DMS53 treated with DMSO at 0.1 percent for 48 hours (cell line): ENCODE measurements at regions not wholly inside any gene's neighbourhood (a gene's known extent, or its start where the extent isn't known, plus 50 kb on each side); places are given as distances from the start of the nearest gene placed in this dataset.
"Not testable (repeated sequence)": the region's sequence is repeated elsewhere in the genome, so short reads cannot be mapped to it uniquely, and the experiment has no call there.

Source experiments
- DNase-seq: peaks from one replicate; lab custom pipeline; 2025; ENCODE audit not compliant: unreplicated experiment; lab: John Stamatoyannopoulos, UW

- no peak for DNase-seq
Observed at GRCh38 chr5:50898966-50899365, 232.5 kb downstream of the PARP8 start.

GRCh38 chr5:50900952-50901510 is 234.6 kb downstream of the PARP8 start:
- no peak for DNase-seq

DNA sequence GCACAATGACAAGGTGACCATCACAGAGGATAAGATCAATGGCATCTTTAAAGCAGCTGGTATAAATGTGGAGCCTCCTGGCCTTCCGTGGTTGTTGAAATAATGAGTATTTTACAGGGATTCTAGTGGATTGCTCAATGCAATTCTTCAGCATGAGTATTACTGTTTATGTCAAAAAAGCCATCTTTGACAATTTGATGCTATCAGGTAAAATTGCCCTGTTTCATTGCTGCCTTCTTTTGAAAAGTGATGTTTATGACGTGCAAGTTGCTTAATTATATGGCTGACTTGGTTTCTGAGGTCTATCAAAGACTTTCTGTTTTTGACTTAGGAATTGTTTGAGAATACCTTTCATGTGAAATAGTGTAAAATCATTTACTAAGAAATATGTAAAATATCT is 237.2 kb downstream of the PARP8 start:
- DNase-seq = no peak

GRCh38 chr5:50905996-50906570 is 239.6 kb downstream of the PARP8 start:
- no peak for DNase-seq

- DNase-seq = not testable (repeated sequence)
Observed at GRCh38 chr5:50920160-50920559, 253.7 kb downstream of the PARP8 start.

- no peak for DNase-seq
Observed at GRCh38 chr5:50921366-50922133, 255.1 kb downstream of the PARP8 start.

- not testable (repeated sequence) for DNase-seq
Observed at GRCh38 chr5:50922134-50922941, 255.9 kb downstream of the PARP8 start.

GRCh38 chr5:50922942-50923767 is 256.7 kb downstream of the PARP8 start:
- DNase-seq = peak; percentile 61

- DNase-seq = no peak
Observed at GRCh38 chr5:50923768-50924494, 257.5 kb downstream of the PARP8 start.

GRCh38 chr5:50927953-50928352 is 261.5 kb downstream of the PARP8 start:
- DNase-seq = no peak

DNA sequence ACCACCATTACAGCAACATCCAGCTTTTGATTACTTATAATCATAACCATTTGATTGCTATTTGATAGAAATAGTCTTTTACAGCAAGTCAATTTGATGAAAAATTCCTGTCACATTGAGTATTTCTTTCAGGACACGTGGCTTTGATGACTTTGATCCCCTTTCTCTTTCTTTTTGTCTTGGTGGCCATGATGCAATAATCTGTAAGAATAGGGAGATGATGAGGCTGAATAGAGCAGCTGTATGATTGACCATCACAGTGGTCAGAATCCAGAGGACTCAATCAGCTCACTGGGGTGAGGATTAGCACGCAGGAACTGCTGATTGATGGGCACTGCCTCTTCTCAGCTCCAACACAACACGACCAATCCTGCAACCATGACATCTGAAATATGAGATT is 262.7 kb downstream of the PARP8 start:
- no peak for DNase-seq

GRCh38 chr5:50934343-50934742 is 267.9 kb downstream of the PARP8 start:
- DNase-seq = no peak

GRCh38 chr5:50945139-50945538 is 278.7 kb downstream of the PARP8 start:
- no peak for DNase-seq

DNA sequence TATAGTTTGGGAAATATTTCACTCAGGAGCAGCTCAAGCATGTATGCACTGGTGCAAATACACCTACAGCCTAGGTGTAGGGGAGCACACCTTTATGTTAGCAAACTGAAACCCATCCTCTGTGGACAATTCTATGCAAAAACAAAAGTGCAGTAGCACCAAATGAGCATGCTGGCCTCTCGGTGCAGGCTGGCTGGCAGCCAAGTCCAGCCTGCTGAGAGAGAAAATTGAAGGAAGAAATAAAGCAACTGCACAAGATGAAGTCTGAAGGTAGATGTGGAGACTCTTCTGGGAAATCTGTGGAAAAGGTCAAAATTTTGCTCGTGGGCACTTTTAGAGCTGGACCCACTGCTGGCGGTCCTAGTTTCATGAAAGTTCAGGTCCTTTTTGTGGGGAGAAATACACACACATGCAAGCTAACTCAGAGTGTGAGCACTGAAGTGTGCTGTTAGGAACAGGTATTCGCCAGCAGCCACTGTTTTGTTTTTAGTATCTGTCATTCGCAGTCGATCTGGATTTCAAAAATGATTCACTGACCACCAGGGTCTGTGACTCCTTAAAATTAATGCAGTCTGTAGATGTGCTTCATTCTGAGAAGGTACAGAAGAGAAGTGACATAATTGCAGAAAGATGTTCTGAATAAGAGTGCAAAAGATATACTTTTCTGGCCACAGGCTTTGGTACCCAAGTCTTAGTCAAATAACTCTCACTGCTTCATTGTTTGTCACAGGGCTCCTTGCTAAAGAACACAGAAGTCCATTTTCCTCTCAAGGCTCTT is 281.7 kb downstream of the PARP8 start:
- no peak for DNase-seq

GRCh38 chr5:50953290-50953689 is 286.9 kb downstream of the PARP8 start:
- no peak for DNase-seq

- DNase-seq = peak; percentile 54
Observed at GRCh38 chr5:50958852-50959457, 292.5 kb downstream of the PARP8 start.

DNA sequence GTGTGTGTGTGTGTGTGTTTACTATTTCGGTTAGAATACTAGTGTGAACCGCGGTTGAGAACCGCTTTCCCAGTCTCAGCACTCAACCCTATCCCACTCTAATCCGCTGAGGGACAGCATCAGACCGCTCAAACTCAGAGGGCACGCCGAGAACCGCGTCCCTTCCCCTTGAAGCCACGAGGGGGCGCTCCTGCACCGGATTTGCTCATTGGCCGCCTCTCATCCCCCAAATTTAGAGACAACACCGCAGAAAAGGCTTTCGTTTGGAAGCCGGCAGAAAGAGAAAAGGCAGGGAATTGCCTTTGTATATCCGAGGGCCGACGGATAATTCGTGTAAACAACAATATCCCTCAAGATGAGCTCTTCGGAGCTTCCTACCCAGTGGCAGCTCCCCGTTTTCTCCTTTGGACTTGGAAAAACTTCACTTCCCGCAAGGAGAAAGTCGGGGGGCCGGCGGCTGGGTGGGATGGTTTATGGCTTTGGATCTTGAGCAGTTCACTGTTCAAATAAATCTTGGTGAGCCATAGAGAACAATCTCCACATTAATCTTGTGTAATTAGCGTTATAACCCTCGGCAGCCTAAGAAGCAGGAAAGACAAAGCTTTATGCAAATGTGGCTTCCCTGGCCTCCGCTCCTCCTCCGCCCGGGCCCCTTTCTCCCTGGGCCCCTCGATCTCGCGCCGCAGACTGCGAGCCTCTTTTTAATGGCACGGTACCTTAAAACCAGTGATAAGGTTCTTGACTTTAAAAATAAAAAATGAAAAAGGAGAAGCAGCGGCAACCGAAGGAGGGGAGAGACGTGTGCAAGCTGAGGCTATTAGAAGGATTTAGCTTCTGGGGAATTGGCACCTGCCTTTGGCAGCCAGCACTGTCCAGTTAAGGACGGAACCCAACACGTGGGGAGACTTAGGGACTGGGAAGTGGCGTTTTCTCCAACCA is 296.8 kb downstream of the PARP8 start:
- DNase-seq = peak; percentile 62
